Bronchial epithelial cell (primary cell): ENCODE measurements at regions not wholly inside any gene's neighbourhood (a gene's known extent, or its start where the extent isn't known, plus 50 kb on each side); places are given as distances from the start of the nearest gene placed in this dataset.
A peak's percentile ranks its signal among the peaks of the same experiment; 100 is the strongest.

Experiments
- DNase-seq: peaks from one replicate; pipeline ENCODE4 v3.0.0-alpha.2; 2010; ENCODE audit warnings: low read depth
- FAIRE-seq: peaks from 2 replicates; lab custom pipeline; 2011; peaks lifted over from hg19 to GRCh38; lab: Jason Lieb, UNC
- H3K27me3 ChIP-seq: 2 replicates; pipeline ENCODE4 v1.5.1; 2011; ENCODE audit warnings: low read length; ENCODE audit not compliant: control insufficient read depth, insufficient read depth
- H3K36me3 ChIP-seq: 2 replicates; pipeline ENCODE4 v1.5.1; 2011; ENCODE audit warnings: low read length; ENCODE audit not compliant: control insufficient read depth, insufficient read depth
- H3K4me3 ChIP-seq: 2 replicates; pipeline ENCODE4 v1.5.1; 2011; ENCODE audit warnings: mild to moderate bottlenecking, low read depth, low read length, control low read depth
- TF ChIP-seq, protein P1 (sequence below): IDR thresholded peaks from 2 replicates; pipeline ENCODE4 v1.5.1; 2011; ENCODE audit warnings: mild to moderate bottlenecking, moderate library complexity, low read length, control low read depth, inconsistent platforms; ENCODE audit not compliant: insufficient read depth, severe bottlenecking

DNA sequence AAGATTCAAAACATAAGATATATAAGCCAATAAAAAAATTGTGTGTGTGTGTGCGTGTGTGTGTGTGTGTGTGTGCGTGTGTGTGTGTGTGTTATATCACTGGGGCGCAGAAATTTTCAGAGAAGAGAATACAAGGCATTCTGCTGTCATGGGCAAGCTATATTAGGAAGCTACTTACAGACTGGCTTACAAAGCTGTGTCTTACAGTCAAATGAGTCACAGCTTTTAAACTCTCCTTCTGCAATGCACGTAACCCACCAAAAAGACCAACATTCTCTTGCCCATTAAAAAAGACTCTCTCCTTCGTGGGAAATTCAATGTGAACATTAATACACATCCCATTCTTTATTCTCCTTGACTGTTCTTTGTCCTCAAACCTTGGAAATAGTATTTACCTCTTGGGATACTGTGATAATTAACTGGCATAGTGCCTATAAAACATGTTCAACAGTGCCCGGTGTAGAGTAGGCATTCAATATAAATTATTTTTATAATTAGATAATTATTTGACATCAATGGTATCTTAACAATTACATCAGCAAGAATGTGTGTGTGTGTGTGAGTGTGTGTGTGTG is 860.4 kb upstream of the SOX9 start:
- H3K36me3 ChIP-seq: no peaks in the 10 kb centered on the region
- DNase-seq: peak; percentile 23
- H3K27me3 ChIP-seq: no peaks in the 10 kb centered on the region
- TF ChIP-seq, protein P1, sequence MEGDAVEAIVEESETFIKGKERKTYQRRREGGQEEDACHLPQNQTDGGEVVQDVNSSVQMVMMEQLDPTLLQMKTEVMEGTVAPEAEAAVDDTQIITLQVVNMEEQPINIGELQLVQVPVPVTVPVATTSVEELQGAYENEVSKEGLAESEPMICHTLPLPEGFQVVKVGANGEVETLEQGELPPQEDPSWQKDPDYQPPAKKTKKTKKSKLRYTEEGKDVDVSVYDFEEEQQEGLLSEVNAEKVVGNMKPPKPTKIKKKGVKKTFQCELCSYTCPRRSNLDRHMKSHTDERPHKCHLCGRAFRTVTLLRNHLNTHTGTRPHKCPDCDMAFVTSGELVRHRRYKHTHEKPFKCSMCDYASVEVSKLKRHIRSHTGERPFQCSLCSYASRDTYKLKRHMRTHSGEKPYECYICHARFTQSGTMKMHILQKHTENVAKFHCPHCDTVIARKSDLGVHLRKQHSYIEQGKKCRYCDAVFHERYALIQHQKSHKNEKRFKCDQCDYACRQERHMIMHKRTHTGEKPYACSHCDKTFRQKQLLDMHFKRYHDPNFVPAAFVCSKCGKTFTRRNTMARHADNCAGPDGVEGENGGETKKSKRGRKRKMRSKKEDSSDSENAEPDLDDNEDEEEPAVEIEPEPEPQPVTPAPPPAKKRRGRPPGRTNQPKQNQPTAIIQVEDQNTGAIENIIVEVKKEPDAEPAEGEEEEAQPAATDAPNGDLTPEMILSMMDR: no peak
- H3K4me3 ChIP-seq: no peak overlapping the region
- no peak for FAIRE-seq

DNA sequence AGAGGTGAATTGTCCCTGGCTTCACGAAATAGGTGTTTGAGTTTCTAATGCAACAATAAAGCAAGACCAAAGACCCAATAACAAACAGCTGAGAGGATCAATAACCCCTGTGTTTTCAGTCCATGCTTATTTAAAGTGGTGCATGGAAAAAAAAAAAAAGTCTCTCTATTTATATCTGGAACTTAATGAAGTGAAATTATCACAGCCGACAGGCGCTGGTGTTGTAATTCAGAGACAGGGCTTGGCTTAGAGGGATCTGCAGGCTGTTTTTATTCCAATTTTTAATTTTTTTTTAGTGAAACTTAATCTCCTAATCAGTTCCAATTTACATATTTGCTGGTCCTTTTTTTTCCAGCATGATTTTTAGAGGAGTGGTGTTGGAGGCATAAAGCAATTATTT is 858.2 kb upstream of the SOX9 start:
- FAIRE-seq: no peak
- TF ChIP-seq, protein P1: no peak
- H3K36me3 ChIP-seq: no peaks in the 10 kb centered on the region
- no peak overlapping the region for H3K4me3 ChIP-seq
- H3K27me3 ChIP-seq: no peaks in the 10 kb centered on the region
- no peak for DNase-seq

DNA sequence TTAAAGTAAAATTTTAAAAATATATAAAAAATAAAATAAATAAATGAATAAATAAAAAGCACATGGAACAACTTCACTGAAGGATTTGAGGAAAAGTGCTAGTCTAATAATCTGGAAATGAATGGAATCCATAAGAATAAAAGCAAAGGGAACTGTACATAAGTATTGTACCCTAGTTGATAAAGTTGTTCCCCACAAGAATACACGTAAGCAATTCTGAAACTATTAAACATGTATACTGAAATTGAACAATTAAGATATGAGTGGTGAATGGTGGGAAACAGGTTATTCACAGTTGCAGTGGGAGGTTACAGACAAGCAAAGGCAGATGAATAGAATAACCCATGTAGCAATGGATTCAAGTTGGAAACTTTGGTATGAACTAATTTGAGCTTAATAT is 853.2 kb upstream of the SOX9 start:
- TF ChIP-seq, protein P1: no peak
- FAIRE-seq (no peak), DNase-seq (no peak)
- H3K4me3 ChIP-seq: no peak overlapping the region
- H3K36me3 ChIP-seq: no peaks in the 10 kb centered on the region
- H3K27me3 ChIP-seq: no peaks in the 10 kb centered on the region

DNA sequence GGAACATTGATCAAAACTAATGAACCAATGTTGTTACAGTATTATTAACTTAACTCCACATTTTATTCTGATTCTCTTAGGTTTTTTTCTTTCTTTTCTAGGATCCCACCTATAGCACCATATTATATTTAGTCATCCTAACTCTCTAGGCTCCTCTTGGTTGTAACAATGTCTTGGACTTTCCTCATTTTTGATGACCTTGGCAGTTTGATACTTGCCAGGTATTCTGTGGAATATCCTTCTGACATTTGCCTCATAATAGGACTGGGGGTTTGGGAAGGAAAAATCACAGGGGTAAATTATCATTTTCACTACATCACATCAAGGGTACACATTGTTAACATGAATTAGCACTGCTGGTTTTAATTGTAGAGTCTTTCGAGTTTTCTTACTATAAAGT is 851.6 kb upstream of the SOX9 start:
- DNase-seq: no peak
- FAIRE-seq: no peak
- TF ChIP-seq, protein P1: no peak
- Histone ChIP-seq H3K4me3 (no peak overlapping the region), H3K36me3 (no peaks in the 10 kb centered on the region), H3K27me3 (no peaks in the 10 kb centered on the region)

DNA sequence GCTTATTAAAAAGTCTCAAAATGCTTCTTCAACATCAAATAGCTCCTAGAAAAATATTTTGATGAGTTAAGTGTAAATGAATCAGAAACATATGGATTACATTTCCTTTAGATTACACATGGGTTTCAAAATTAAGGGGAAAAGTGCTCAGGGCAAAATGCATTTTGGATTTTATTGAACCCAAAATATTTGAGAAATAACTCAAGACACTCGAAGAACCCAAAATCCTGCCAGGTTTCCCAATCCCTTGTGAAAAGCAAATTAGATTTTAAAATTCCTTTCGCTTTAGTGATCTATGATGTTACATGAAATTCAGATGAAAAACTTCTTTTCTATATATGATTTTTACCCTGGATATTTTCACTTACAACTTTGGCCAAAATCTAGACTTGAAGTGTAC is 847.4 kb upstream of the SOX9 start:
- DNase-seq: no peak
- Histone ChIP-seq H3K36me3 (no peaks in the 10 kb centered on the region), H3K27me3 (no peaks in the 10 kb centered on the region), H3K4me3 (no peak overlapping the region)
- FAIRE-seq: no peak
- TF ChIP-seq, protein P1: no peak

DNA sequence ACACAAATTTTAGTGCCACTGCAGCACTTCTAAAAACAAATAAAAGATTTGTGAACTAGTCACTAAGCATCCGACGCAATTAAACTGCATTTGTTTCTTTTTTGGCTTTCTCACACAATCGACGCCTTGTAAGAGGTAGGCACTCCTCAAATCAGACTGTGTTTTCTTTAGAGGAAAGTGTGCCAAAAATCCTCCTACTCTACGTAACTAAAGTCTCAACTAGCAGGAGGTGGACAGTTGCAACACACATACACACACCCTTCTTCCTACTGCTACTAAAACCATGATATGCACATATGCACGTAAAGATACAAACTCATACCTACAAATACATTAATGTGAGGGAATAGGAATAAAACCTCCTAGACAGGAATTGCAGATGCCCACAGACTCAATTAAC is 844.7 kb upstream of the SOX9 start:
- no peaks in the 10 kb centered on the region for H3K27me3 ChIP-seq
- no peaks in the 10 kb centered on the region for H3K36me3 ChIP-seq
- DNase-seq: peak; percentile 63
- TF ChIP-seq, protein P1: no peak
- no peak for FAIRE-seq
- no peak overlapping the region for H3K4me3 ChIP-seq
